ENCODE measurements at regions not wholly inside any gene's neighbourhood (a gene's known extent, or its start where the extent isn't known, plus 50 kb on each side); places are given as distances from the start of the nearest gene placed in this dataset.

- Histone ChIP-seq H3K4me3 (ENCODE audit: control insufficient read depth in 2 of 3, extremely low read depth in 1 of 3, insufficient read depth in 2 of 3, low read depth in 1 of 3, low read length in 3 of 3) (no peak overlapping the region), H3K9me1 (ENCODE audit: control insufficient read depth, extremely low read depth, insufficient read depth, low read length) (no peaks in the 10 kb centered on the region), H3K4me1 (ENCODE audit: control insufficient read depth, extremely low read depth, insufficient read depth, low read length) (peaks cover 4% of the 10 kb centered on the region), H3K27me3 (ENCODE audit: control insufficient read depth, extremely low read depth, insufficient read depth, low read length) (no peaks in the 10 kb centered on the region), H3K36me3 (ENCODE audit: control insufficient read depth in 2 of 2, extremely low read depth in 1 of 2, insufficient read depth in 2 of 2, low read length in 2 of 2) (no peaks in the 10 kb centered on the region), H3K79me2 (ENCODE audit: control insufficient read depth, insufficient read depth, low read length) (no peaks in the 10 kb centered on the region), H3K4me2 (ENCODE audit: control insufficient read depth, extremely low read depth, insufficient read depth, low read depth, low read length) (no peak overlapping the region), H2AFZ (ENCODE audit: control insufficient read depth, low read length) (no peak overlapping the region), H3K9ac (ENCODE audit: control insufficient read depth, extremely low read depth, insufficient read depth, low read length) (no peak overlapping the region), H4K20me1 (ENCODE audit: control insufficient read depth, extremely low read depth, insufficient read depth, low read length) (no peaks in the 10 kb centered on the region), H3K27ac (ENCODE audit: control insufficient read depth, insufficient read depth, low read length) (no peak overlapping the region), H3K9me3 (ENCODE audit: control insufficient read depth, low read depth, low read length) (peaks cover 5% of the 10 kb centered on the region)
- FAIRE-seq (no peak), DNase-seq (ENCODE audit: low read depth, low spot score) (no peak)
- dilution Hi-C loops (cut with MboI; ENCODE audit: extremely low pct_ligation_motif_present, low sequenced_read_pairs), result no loop called here
- TF ChIP-seq CTCF (optimal IDR thresholded peaks at IDR 0.05 in 1 of 3, IDR thresholded peaks at IDR 0.05 in 1 of 3, conservative IDR thresholded peaks at IDR 0.05 in 1 of 3; ENCODE audit: extremely low read depth in 1 of 3, insufficient read depth in 2 of 3, low read length in 3 of 3) (no peak), EZH2 (IDR thresholded peaks at IDR 0.05; ENCODE audit: low read length) (no peak)
Measured at GRCh38 chr9:87070336-87070735, 123.0 kb upstream of the GAS1 start.

GRCh38 chr9:87071473-87071872, 124.2 kb upstream of the GAS1 start:
- DNase-seq (ENCODE audit: low read depth, low spot score) (peak; percentile 54), FAIRE-seq (no peak)
- Histone ChIP-seq H3K4me3 (ENCODE audit: control insufficient read depth in 2 of 3, extremely low read depth in 1 of 3, insufficient read depth in 2 of 3, low read depth in 1 of 3, low read length in 3 of 3) (no peak overlapping the region), H3K9ac (ENCODE audit: control insufficient read depth, extremely low read depth, insufficient read depth, low read length) (no peak overlapping the region), H3K4me2 (ENCODE audit: control insufficient read depth, extremely low read depth, insufficient read depth, low read depth, low read length) (no peak overlapping the region), H2AFZ (ENCODE audit: control insufficient read depth, low read length) (no peak overlapping the region), H3K9me1 (ENCODE audit: control insufficient read depth, extremely low read depth, insufficient read depth, low read length) (no peaks in the 10 kb centered on the region), H4K20me1 (ENCODE audit: control insufficient read depth, extremely low read depth, insufficient read depth, low read length) (no peaks in the 10 kb centered on the region), H3K27ac (ENCODE audit: control insufficient read depth, insufficient read depth, low read length) (peak overlapping the region; percentile 23), H3K4me1 (ENCODE audit: control insufficient read depth, extremely low read depth, insufficient read depth, low read length) (peaks cover 4% of the 10 kb centered on the region), H3K79me2 (ENCODE audit: control insufficient read depth, insufficient read depth, low read length) (no peaks in the 10 kb centered on the region), H3K9me3 (ENCODE audit: control insufficient read depth, low read depth, low read length) (peaks cover 5% of the 10 kb centered on the region), H3K36me3 (ENCODE audit: control insufficient read depth in 2 of 2, extremely low read depth in 1 of 2, insufficient read depth in 2 of 2, low read length in 2 of 2) (no peaks in the 10 kb centered on the region), H3K27me3 (ENCODE audit: control insufficient read depth, extremely low read depth, insufficient read depth, low read length) (no peaks in the 10 kb centered on the region)
- TF ChIP-seq CTCF (optimal IDR thresholded peaks at IDR 0.05 in 1 of 3, IDR thresholded peaks at IDR 0.05 in 1 of 3, conservative IDR thresholded peaks at IDR 0.05 in 1 of 3; ENCODE audit: extremely low read depth in 1 of 3, insufficient read depth in 2 of 3, low read length in 3 of 3) (no peak), EZH2 (IDR thresholded peaks at IDR 0.05; ENCODE audit: low read length) (no peak)
- dilution Hi-C loops (cut with MboI; ENCODE audit: extremely low pct_ligation_motif_present, low sequenced_read_pairs), result no loop called here
